HG03196 (cell line): ENCODE measurements at regions not wholly inside any gene's neighbourhood (a gene's known extent, or its start where the extent isn't known, plus 50 kb on each side); places are given as distances from the start of the nearest gene placed in this dataset.

ENCODE experiments used
- ATAC-seq: cut with Tn5 transposase; IDR thresholded peaks from one replicate; pipeline ENCODE4 v1.9.1; 2021; ENCODE audit not compliant: unreplicated experiment

- no peak for ATAC-seq
Measured at GRCh38 chr14:96931751-96932150, 134.6 kb downstream of the VRK1 start.

GRCh38 chr14:96934638-96935330 lies 137.6 kb downstream of the VRK1 start:
- no peak for ATAC-seq

GRCh38 chr14:96938946-96939345 lies 141.8 kb downstream of the VRK1 start:
- no peak for ATAC-seq

- ATAC-seq = no peak
Measured at GRCh38 chr14:96940009-96940408, 142.8 kb downstream of the VRK1 start.

- no peak for ATAC-seq
Measured at GRCh38 chr14:96944297-96944696, 147.1 kb downstream of the VRK1 start.

- ATAC-seq = no peak
Measured at GRCh38 chr14:96945721-96946120, 148.5 kb downstream of the VRK1 start.

- no peak for ATAC-seq
Measured at GRCh38 chr14:96949594-96949993, 152.4 kb downstream of the VRK1 start.

- no peak for ATAC-seq
Measured at GRCh38 chr14:96951511-96951910, 154.3 kb downstream of the VRK1 start.

GRCh38 chr14:96953087-96953874 lies 156.1 kb downstream of the VRK1 start:
- no peak for ATAC-seq

GRCh38 chr14:96953875-96954185 lies 156.6 kb downstream of the VRK1 start:
- no peak for ATAC-seq

- ATAC-seq = no peak
Measured at GRCh38 chr14:96956464-96957239, 159.5 kb downstream of the VRK1 start.

- ATAC-seq = no peak
Measured at GRCh38 chr14:96958057-96958456, 160.9 kb downstream of the VRK1 start.

GRCh38 chr14:96959992-96960391 lies 162.8 kb downstream of the VRK1 start:
- ATAC-seq = no peak

- no peak for ATAC-seq
Measured at GRCh38 chr14:96960598-96961116, 163.5 kb downstream of the VRK1 start.

GRCh38 chr14:96961895-96962294 lies 164.7 kb downstream of the VRK1 start:
- ATAC-seq = no peak

GRCh38 chr14:96962337-96962736 lies 165.2 kb downstream of the VRK1 start:
- ATAC-seq = no peak

GRCh38 chr14:96964726-96965415 lies 167.7 kb downstream of the VRK1 start:
- no peak for ATAC-seq

GRCh38 chr14:96965885-96966595 lies 168.9 kb downstream of the VRK1 start:
- no peak for ATAC-seq

- ATAC-seq = no peak
Measured at GRCh38 chr14:96975116-96975515, 177.9 kb downstream of the VRK1 start.

- no peak for ATAC-seq
Measured at GRCh38 chr14:96978525-96979272, 181.5 kb downstream of the VRK1 start.
